Osteocyte (in vitro differentiated cells): ENCODE measurements at regions not wholly inside any gene's neighbourhood (a gene's known extent, or its start where the extent isn't known, plus 50 kb on each side); places are given as distances from the start of the nearest gene placed in this dataset.

ENCODE experiments used
- DNase-seq: peaks from one replicate; pipeline ENCODE4 v3.0.0; 2021; ENCODE audit warnings: mixed read lengths; ENCODE audit not compliant: unreplicated experiment; ENCODE audit errors: extremely low spot score
- H3K27ac Mint-ChIP-seq: one replicate; pipeline ENCODE4 v1.8.0; 2021; ENCODE audit warnings: mild to moderate bottlenecking, mixed read lengths; ENCODE audit not compliant: unreplicated experiment
- H3K27me3 Mint-ChIP-seq: one replicate; pipeline ENCODE4 v1.8.0; 2021; ENCODE audit warnings: mixed read lengths; ENCODE audit not compliant: unreplicated experiment
- H3K36me3 Mint-ChIP-seq: one replicate; pipeline ENCODE4 v1.8.0; 2021; ENCODE audit warnings: mixed read lengths; ENCODE audit not compliant: unreplicated experiment
- H3K4me1 Mint-ChIP-seq: one replicate; pipeline ENCODE4 v1.8.0; 2021; ENCODE audit warnings: mixed read lengths; ENCODE audit not compliant: unreplicated experiment
- H3K4me3 Mint-ChIP-seq: one replicate; pipeline ENCODE4 v1.8.0; 2021; ENCODE audit warnings: mild to moderate bottlenecking, moderate library complexity, mixed read lengths; ENCODE audit not compliant: unreplicated experiment
- H3K9me3 Mint-ChIP-seq: one replicate; pipeline ENCODE4 v1.8.0; 2021; ENCODE audit warnings: mixed read lengths; ENCODE audit not compliant: unreplicated experiment
- TF ChIP-seq, protein P1 (sequence below): fragments of 200-600 bp; sonication (generic); IDR thresholded peaks from 2 replicates; pipeline ENCODE4 v1.5.0; 2021; ENCODE audit warnings: antibody characterized with exemption, mild to moderate bottlenecking, moderate library complexity

DNA sequence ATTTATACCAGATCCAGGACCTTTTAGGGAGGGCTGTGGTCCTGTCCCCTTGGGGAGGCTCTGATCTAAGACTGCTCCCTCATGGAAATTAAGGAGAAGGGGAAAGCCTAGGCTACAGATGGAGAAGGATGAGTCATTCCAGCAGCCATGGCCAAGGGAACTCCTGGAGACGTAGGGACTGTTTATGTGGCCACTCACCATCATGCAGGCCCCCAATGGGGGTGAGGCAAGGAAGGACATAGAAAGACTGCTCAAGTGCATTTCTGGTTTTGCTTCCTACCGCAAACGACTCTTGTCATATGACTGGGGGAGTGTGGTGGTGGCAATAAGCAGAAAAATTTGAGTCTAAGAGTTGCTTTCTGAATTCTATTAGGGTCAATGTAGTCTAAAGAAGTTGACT is 54.0 kb upstream of the CYP1B1 start:
- DNase-seq = no peak
- Mint-ChIP-seq H3K9me3 (peaks cover 8% of the 10 kb centered on the region), H3K4me1 (peaks cover 7% of the 10 kb centered on the region), H3K27me3 (no peaks in the 10 kb centered on the region), H3K36me3 (no peaks in the 10 kb centered on the region), H3K27ac (peak overlapping the region; percentile 19), H3K4me3 (no peak overlapping the region)
- TF ChIP-seq, protein P1, sequence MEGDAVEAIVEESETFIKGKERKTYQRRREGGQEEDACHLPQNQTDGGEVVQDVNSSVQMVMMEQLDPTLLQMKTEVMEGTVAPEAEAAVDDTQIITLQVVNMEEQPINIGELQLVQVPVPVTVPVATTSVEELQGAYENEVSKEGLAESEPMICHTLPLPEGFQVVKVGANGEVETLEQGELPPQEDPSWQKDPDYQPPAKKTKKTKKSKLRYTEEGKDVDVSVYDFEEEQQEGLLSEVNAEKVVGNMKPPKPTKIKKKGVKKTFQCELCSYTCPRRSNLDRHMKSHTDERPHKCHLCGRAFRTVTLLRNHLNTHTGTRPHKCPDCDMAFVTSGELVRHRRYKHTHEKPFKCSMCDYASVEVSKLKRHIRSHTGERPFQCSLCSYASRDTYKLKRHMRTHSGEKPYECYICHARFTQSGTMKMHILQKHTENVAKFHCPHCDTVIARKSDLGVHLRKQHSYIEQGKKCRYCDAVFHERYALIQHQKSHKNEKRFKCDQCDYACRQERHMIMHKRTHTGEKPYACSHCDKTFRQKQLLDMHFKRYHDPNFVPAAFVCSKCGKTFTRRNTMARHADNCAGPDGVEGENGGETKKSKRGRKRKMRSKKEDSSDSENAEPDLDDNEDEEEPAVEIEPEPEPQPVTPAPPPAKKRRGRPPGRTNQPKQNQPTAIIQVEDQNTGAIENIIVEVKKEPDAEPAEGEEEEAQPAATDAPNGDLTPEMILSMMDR = no peak

DNA sequence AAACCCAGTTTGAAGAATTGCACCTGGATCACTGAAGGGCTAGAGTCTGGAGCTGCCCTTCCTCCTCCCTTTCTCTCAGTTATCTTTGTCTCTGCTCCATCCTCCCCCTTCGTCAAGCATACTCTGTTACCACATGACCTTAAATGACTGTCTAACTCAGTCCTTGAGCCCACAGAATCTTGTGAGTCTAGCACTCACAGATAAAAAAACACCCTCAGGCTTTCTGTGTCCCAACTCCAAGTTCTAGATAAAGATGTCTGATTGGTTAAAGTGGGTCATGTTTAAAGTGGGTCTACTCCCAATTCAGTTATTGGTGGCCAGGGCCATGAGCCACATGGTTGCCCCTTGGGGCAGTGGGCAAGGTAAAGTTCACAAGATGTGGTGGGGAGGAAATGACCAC is 53.5 kb upstream of the CYP1B1 start:
- H3K27me3 Mint-ChIP-seq = no peaks in the 10 kb centered on the region
- peak overlapping the region; percentile 19 for H3K27ac Mint-ChIP-seq
- TF ChIP-seq, protein P1 = no peak
- H3K36me3 Mint-ChIP-seq = no peaks in the 10 kb centered on the region
- DNase-seq = no peak
- H3K4me3 Mint-ChIP-seq = no peak overlapping the region
- H3K9me3 Mint-ChIP-seq = peaks cover 8% of the 10 kb centered on the region
- peaks cover 7% of the 10 kb centered on the region for H3K4me1 Mint-ChIP-seq

DNA sequence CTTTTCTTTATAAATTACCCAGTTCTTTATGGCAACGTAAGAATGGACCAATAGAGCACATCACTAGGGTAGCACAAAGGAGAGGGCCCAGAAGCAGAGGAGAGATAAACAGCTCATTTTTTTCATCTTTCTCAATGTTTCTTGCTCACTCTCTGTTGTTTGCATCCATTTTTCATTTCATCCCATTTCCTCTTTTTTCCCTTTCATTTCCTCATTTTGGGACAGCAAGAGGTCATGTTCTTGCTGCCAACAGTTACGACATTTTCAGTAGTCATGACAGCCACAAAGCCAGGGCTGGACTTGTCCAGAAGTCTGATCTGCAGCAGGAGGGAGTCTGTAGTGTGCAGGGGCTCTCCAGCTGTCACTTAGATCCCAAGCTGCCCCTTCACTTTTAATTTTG is 52.7 kb upstream of the CYP1B1 start:
- Mint-ChIP-seq H3K36me3 (no peaks in the 10 kb centered on the region), H3K9me3 (peaks cover 8% of the 10 kb centered on the region), H3K27me3 (no peaks in the 10 kb centered on the region), H3K27ac (no peak overlapping the region), H3K4me3 (no peak overlapping the region), H3K4me1 (peaks cover 7% of the 10 kb centered on the region)
- no peak for DNase-seq
- TF ChIP-seq, protein P1 = no peak

DNA sequence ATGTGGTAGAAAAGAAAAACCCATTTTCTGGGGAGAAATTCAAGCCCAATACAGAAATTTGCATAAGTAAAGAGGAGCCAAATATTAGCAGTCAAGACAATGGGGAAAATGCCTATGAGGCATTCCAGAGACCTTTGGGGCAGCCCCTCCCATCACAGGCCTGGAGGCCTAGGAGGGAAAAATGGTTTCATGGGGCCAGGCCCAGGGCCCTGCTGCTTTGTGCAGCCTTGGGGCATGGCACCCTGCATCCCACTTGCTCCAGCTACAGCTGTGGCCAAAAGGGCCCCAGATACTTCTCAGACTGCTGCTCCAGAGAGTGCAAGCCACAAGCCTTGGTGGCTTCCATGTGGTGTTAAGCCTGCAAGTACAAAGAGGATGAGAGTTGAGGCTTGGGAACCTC is 51.3 kb upstream of the CYP1B1 start:
- Mint-ChIP-seq H3K4me3 (no peak overlapping the region), H3K27me3 (no peaks in the 10 kb centered on the region), H3K4me1 (peaks cover 15% of the 10 kb centered on the region), H3K36me3 (no peaks in the 10 kb centered on the region), H3K27ac (no peak overlapping the region), H3K9me3 (peaks cover 8% of the 10 kb centered on the region)
- TF ChIP-seq, protein P1 = no peak
- no peak for DNase-seq

DNA sequence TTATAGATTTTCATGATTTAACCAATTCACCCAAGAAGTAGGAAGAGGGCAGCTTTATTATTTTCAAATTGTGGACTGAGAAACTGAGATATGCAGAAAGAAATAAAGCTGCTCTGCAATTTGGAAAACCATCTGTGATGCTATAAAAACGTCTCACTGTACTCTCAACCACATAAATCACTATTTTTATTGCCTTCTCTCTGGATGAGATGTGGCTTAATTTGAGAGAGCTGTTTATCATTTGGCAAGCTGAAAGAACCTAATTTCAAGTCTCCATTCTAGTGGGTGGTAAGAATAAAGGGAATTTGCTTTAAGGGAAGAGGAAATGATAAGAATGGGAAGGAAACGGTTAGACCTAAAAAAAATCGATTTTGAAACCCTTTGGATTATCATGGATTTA is 49.9 kb upstream of the CYP1B1 start:
- DNase-seq = no peak
- Mint-ChIP-seq H3K27me3 (no peaks in the 10 kb centered on the region), H3K9me3 (peaks cover 8% of the 10 kb centered on the region), H3K4me1 (peaks cover 21% of the 10 kb centered on the region), H3K36me3 (no peaks in the 10 kb centered on the region), H3K27ac (no peak overlapping the region), H3K4me3 (no peak overlapping the region)
- TF ChIP-seq, protein P1 = no peak
